ENCODE measurements at regions not wholly inside any gene's neighbourhood (a gene's known extent, or its start where the extent isn't known, plus 50 kb on each side); places are given as distances from the start of the nearest gene placed in this dataset.

DNA sequence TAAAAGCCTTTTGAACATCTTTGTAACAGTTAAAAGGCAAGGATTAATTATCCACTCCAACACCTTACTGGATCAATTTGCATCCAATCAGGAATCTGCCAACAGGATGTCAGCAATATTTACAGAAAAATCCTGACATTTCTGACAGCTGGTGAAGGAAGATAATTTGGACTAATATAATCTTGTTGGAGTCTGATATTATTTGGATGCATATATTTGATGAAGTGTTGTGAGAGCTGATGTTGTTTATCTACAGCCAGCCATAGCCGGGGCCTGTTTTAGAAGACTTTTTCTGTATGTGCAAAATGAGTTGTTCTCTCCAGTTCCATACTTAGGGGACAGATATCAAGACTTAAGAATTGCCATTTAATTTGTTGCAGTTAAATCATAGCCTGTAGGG is 91.1 kb downstream of the GPR37 start:
- DNase-seq (ENCODE audit: low spot score) (no peak), ATAC-seq (no peak)
- no peak overlapping the region for H3K4me3 ChIP-seq
- no peaks in the 10 kb centered on the region for H3K36me3 ChIP-seq (ENCODE audit: insufficient read depth)
- no peaks in the 10 kb centered on the region for H3K79me2 ChIP-seq (replicated peaks; ENCODE audit: insufficient read depth)
- H3K9me2 ChIP-seq (ENCODE audit: insufficient read depth) = no peaks in the 10 kb centered on the region
- Mint-ChIP-seq H3K4me3 (no peak overlapping the region), H3K36me3 (ENCODE audit: low read depth) (no peaks in the 10 kb centered on the region), H3K4me1 (peaks cover 6% of the 10 kb centered on the region; the same call in 2 of the 3 replicates), H3K27ac (no peak overlapping the region), H3K27me3 (ENCODE audit: insufficient read depth, low read depth, poor library complexity) (peaks cover 3% of the 10 kb centered on the region), H3K9me3 (no peaks in the 10 kb centered on the region)
- no peaks in the 10 kb centered on the region for H4K20me1 ChIP-seq (replicated peaks; ENCODE audit: insufficient read depth)
- H3K27me3 ChIP-seq (ENCODE audit: insufficient read depth) = no peaks in the 10 kb centered on the region
- H3K27ac ChIP-seq (ENCODE audit: low read depth) = no peak overlapping the region
- H2AFZ ChIP-seq = no peak overlapping the region
- peaks cover 11% of the 10 kb centered on the region for H3K4me1 ChIP-seq (ENCODE audit: insufficient read depth)
- TF ChIP-seq, protein P1, sequence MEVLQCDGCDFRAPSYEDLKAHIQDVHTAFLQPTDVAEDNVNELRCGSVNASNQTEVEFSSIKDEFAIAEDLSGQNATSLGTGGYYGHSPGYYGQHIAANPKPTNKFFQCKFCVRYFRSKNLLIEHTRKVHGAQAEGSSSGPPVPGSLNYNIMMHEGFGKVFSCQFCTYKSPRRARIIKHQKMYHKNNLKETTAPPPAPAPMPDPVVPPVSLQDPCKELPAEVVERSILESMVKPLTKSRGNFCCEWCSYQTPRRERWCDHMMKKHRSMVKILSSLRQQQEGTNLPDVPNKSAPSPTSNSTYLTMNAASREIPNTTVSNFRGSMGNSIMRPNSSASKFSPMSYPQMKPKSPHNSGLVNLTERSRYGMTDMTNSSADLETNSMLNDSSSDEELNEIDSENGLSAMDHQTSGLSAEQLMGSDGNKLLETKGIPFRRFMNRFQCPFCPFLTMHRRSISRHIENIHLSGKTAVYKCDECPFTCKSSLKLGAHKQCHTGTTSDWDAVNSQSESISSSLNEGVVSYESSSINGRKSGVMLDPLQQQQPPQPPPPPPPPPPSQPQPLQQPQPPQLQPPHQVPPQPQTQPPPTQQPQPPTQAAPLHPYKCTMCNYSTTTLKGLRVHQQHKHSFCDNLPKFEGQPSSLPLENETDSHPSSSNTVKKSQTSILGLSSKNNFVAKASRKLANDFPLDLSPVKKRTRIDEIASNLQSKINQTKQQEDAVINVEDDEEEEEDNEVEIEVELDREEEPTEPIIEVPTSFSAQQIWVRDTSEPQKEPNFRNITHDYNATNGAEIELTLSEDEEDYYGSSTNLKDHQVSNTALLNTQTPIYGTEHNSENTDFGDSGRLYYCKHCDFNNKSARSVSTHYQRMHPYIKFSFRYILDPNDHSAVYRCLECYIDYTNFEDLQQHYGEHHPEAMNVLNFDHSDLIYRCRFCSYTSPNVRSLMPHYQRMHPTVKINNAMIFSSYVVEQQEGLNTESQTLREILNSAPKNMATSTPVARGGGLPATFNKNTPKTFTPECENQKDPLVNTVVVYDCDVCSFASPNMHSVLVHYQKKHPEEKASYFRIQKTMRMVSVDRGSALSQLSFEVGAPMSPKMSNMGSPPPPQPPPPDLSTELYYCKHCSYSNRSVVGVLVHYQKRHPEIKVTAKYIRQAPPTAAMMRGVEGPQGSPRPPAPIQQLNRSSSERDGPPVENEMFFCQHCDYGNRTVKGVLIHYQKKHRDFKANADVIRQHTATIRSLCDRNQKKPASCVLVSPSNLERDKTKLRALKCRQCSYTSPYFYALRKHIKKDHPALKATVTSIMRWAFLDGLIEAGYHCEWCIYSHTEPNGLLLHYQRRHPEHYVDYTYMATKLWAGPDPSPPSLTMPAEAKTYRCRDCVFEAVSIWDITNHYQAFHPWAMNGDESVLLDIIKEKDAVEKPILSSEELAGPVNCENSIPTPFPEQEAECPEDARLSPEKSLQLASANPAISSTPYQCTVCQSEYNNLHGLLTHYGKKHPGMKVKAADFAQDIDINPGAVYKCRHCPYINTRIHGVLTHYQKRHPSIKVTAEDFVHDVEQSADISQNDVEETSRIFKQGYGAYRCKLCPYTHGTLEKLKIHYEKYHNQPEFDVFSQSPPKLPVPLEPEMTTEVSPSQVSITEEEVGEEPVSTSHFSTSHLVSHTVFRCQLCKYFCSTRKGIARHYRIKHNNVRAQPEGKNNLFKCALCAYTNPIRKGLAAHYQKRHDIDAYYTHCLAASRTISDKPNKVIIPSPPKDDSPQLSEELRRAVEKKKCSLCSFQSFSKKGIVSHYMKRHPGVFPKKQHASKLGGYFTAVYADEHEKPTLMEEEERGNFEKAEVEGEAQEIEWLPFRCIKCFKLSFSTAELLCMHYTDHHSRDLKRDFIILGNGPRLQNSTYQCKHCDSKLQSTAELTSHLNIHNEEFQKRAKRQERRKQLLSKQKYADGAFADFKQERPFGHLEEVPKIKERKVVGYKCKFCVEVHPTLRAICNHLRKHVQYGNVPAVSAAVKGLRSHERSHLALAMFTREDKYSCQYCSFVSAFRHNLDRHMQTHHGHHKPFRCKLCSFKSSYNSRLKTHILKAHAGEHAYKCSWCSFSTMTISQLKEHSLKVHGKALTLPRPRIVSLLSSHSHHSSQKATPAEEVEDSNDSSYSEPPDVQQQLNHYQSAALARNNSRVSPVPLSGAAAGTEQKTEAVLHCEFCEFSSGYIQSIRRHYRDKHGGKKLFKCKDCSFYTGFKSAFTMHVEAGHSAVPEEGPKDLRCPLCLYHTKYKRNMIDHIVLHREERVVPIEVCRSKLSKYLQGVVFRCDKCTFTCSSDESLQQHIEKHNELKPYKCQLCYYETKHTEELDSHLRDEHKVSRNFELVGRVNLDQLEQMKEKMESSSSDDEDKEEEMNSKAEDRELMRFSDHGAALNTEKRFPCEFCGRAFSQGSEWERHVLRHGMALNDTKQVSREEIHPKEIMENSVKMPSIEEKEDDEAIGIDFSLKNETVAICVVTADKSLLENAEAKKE (CRISPR knock-in tag; IDR thresholded peaks at IDR 0.05) = no peak
- no peak for TF ChIP-seq CREB1 (CRISPR knock-in tag; IDR thresholded peaks at IDR 0.05; ENCODE audit: low read depth)
- TF ChIP-seq, protein P2, sequence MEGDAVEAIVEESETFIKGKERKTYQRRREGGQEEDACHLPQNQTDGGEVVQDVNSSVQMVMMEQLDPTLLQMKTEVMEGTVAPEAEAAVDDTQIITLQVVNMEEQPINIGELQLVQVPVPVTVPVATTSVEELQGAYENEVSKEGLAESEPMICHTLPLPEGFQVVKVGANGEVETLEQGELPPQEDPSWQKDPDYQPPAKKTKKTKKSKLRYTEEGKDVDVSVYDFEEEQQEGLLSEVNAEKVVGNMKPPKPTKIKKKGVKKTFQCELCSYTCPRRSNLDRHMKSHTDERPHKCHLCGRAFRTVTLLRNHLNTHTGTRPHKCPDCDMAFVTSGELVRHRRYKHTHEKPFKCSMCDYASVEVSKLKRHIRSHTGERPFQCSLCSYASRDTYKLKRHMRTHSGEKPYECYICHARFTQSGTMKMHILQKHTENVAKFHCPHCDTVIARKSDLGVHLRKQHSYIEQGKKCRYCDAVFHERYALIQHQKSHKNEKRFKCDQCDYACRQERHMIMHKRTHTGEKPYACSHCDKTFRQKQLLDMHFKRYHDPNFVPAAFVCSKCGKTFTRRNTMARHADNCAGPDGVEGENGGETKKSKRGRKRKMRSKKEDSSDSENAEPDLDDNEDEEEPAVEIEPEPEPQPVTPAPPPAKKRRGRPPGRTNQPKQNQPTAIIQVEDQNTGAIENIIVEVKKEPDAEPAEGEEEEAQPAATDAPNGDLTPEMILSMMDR (conservative IDR thresholded peaks at IDR 0.05; ENCODE audit: low read depth in 2 of 2) = no peak
- no peak for TF ChIP-seq ZNF331 (CRISPR knock-in tag; IDR thresholded peaks at IDR 0.05; ENCODE audit: low read depth)
- no peak for TF ChIP-seq POLR2AphosphoS5 (IDR thresholded peaks at IDR 0.05; ENCODE audit: low read depth)
- no peak for TF ChIP-seq NANOG (IDR thresholded peaks at IDR 0.05; ENCODE audit: borderline replicate concordance)
- no peak for TF ChIP-seq EZH2phosphoT487 (IDR thresholded peaks at IDR 0.05; ENCODE audit: unreplicated experiment)
- no peaks in the 10 kb centered on the region for H3F3A ChIP-seq (replicated peaks; ENCODE audit: low read depth)
- no peak overlapping the region for H3K4me2 ChIP-seq

Measured in GM23338 (cell line).